ENCODE measurements at regions not wholly inside any gene's neighbourhood (a gene's known extent, or its start where the extent isn't known, plus 50 kb on each side); places are given as distances from the start of the nearest gene placed in this dataset.

- ChIA-PET CTCF (no interaction called here), POLR2A (no interaction called here)
- no peaks in the 10 kb centered on the region for H3K36me3 ChIP-seq (ENCODE audit: control insufficient read depth in 2 of 2, insufficient read depth in 1 of 2, low read length in 2 of 2)
- no peaks in the 10 kb centered on the region for H3K4me1 ChIP-seq (ENCODE audit: control insufficient read depth, insufficient read depth, low read length)
- TF ChIP-seq ZNF274 (IDR thresholded peaks at IDR 0.05; ENCODE audit: low read length) (no peak), ZNF274 (tag by site-specific recombination; IDR thresholded peaks at IDR 0.05; ENCODE audit: borderline replicate concordance) (no peak), ZNF654 (tag by site-specific recombination; IDR thresholded peaks at IDR 0.05; ENCODE audit: low read depth) (no peak), ZNF48 (tag by site-specific recombination; IDR thresholded peaks at IDR 0.05) (no peak), YY1 (tag by site-specific recombination; IDR thresholded peaks at IDR 0.05) (no peak), ZXDB (tag by site-specific recombination; IDR thresholded peaks at IDR 0.05) (no peak)
- no peak overlapping the region for H3K27ac ChIP-seq (ENCODE audit: extremely low read depth, low read depth, low read length)
- H3K4me3 ChIP-seq (ENCODE audit: low read depth, low read length): no peak overlapping the region
- no peaks in the 10 kb centered on the region for H3K9me3 ChIP-seq (ENCODE audit: control insufficient read depth, insufficient read depth, low read depth, low read length)
Measured at GRCh38 chr5:20500546-20500945, 512.5 kb upstream of the CDH18 start.

GRCh38 chr5:20498926-20499325 is 510.9 kb upstream of the CDH18 start:
- ChIA-PET CTCF (no interaction called here), POLR2A (no interaction called here)
- H3K4me3 ChIP-seq (ENCODE audit: low read depth, low read length): no peak overlapping the region
- no peak for TF ChIP-seq GLIS1 (tag by site-specific recombination; IDR thresholded peaks at IDR 0.05)
- TF ChIP-seq ATF2 (tag by site-specific recombination; IDR thresholded peaks at IDR 0.05; ENCODE audit: low read depth): no peak
- TF ChIP-seq ZNF510 (tag by site-specific recombination; IDR thresholded peaks at IDR 0.05; ENCODE audit: insufficient replicate concordance): no peak
- TF ChIP-seq ZNF529 (tag by site-specific recombination; IDR thresholded peaks at IDR 0.05; ENCODE audit: insufficient replicate concordance): no peak
- TF ChIP-seq ZBTB48 (tag by site-specific recombination; IDR thresholded peaks at IDR 0.05): no peak
- no peak for TF ChIP-seq ZNF549 (tag by site-specific recombination; IDR thresholded peaks at IDR 0.05)
- TF ChIP-seq ZNF146 (tag by site-specific recombination; IDR thresholded peaks at IDR 0.05): no peak
- no peak for TF ChIP-seq ZNF785 (tag by site-specific recombination; IDR thresholded peaks at IDR 0.05)
- no peak for TF ChIP-seq ZNF302 (tag by site-specific recombination; IDR thresholded peaks at IDR 0.05; ENCODE audit: low read depth)
- no peak for TF ChIP-seq ZNF629 (tag by site-specific recombination; IDR thresholded peaks at IDR 0.05)
- no peak for TF ChIP-seq ZNF626 (tag by site-specific recombination; IDR thresholded peaks at IDR 0.05)
- TF ChIP-seq HIC1 (tag by site-specific recombination; IDR thresholded peaks at IDR 0.05): no peak
- no peak for TF ChIP-seq RBAK (tag by site-specific recombination; IDR thresholded peaks at IDR 0.05)
- no peak for TF ChIP-seq ZNF585B (tag by site-specific recombination; IDR thresholded peaks at IDR 0.05)
- no peak for TF ChIP-seq ZNF350 (tag by site-specific recombination; IDR thresholded peaks at IDR 0.05)
- TF ChIP-seq ZNF132 (tag by site-specific recombination; IDR thresholded peaks at IDR 0.05; ENCODE audit: borderline replicate concordance): no peak
- no peak for TF ChIP-seq ZNF518A (tag by site-specific recombination; conservative IDR thresholded peaks at IDR 0.05; ENCODE audit: low read depth)
- no peak overlapping the region for H3K27ac ChIP-seq (ENCODE audit: extremely low read depth, low read depth, low read length)
- no peaks in the 10 kb centered on the region for H3K9me3 ChIP-seq (ENCODE audit: control insufficient read depth, insufficient read depth, low read depth, low read length)
- no peaks in the 10 kb centered on the region for H3K36me3 ChIP-seq (ENCODE audit: control insufficient read depth in 2 of 2, insufficient read depth in 1 of 2, low read length in 2 of 2)
- no peaks in the 10 kb centered on the region for H3K4me1 ChIP-seq (ENCODE audit: control insufficient read depth, insufficient read depth, low read length)
